ENCODE measurements at regions not wholly inside any gene's neighbourhood (a gene's known extent, or its start where the extent isn't known, plus 50 kb on each side); places are given as distances from the start of the nearest gene placed in this dataset.
"Not testable (repeated sequence)": the region's sequence is repeated elsewhere in the genome, so short reads cannot be mapped to it uniquely, and the experiment has no call there.

DNA sequence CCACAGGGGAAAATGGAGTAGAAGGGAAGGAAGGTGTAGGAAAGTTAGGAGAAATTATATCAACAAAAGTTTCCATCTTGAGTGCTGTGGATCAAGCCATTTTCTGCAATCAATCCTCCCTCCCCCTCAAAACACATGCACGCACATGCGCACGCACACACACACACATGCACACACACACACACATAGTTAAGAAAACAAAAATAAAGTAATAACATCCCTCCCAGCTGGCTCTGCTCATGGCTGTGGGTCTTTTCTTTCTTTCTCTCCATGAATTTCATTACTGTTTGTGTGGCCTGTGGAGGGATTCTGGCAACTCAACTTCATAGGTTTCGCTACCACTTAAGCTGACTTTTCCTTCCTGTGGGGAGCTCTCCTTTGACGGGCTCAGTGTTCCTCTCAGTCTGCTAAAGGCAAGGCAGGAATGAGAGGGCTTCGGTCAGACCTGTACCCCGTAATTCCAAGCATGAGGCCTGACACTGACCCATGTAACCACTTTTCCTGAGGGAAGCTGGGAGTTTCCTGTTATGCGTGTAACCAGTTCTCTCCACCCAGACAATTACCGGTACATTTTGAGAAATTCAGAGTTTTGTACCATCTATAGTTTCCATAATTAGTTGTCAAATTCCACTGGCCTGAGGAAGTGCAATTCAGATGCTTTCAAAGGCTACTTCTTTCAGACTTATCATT, 79.8 kb downstream of the ZNF92 start:
- Mint-ChIP-seq H3K27me3 (ENCODE audit: low read depth, poor library complexity) (peaks cover 16% of the 10 kb centered on the region), H3K4me3 (no peak overlapping the region), H3K36me3 (ENCODE audit: low read depth) (no peaks in the 10 kb centered on the region), H3K4me1 (no peaks in the 10 kb centered on the region), H3K27ac (no peak overlapping the region), H3K9me3 (peaks cover 1% of the 10 kb centered on the region)
- TF ChIP-seq, protein P1, sequence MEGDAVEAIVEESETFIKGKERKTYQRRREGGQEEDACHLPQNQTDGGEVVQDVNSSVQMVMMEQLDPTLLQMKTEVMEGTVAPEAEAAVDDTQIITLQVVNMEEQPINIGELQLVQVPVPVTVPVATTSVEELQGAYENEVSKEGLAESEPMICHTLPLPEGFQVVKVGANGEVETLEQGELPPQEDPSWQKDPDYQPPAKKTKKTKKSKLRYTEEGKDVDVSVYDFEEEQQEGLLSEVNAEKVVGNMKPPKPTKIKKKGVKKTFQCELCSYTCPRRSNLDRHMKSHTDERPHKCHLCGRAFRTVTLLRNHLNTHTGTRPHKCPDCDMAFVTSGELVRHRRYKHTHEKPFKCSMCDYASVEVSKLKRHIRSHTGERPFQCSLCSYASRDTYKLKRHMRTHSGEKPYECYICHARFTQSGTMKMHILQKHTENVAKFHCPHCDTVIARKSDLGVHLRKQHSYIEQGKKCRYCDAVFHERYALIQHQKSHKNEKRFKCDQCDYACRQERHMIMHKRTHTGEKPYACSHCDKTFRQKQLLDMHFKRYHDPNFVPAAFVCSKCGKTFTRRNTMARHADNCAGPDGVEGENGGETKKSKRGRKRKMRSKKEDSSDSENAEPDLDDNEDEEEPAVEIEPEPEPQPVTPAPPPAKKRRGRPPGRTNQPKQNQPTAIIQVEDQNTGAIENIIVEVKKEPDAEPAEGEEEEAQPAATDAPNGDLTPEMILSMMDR (IDR thresholded peaks at IDR 0.05): no peak
- DNase-seq: no peak

DNA sequence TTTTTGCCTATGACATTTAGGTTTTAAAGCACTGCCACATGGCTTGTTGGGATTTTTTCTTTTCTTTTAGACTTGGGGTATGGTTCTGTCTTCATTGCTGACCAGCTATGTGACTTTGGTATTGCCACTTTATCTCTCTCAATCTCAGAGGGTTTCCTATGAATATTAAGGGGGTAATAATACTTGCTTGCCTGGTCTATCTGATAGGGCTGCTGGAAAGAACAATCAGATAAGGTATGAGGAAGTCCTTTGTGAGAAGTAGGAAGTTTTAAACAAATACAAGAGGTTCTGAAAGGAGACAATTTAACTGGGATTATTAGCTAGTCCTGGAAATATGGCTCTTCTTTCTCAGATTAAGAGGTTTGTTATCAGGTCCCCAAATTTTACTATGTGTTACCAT, 80.8 kb downstream of the ZNF92 start:
- H3K27ac Mint-ChIP-seq: no peak overlapping the region
- H3K27me3 Mint-ChIP-seq (ENCODE audit: low read depth, poor library complexity): peaks cover 15% of the 10 kb centered on the region
- TF ChIP-seq, protein P1 (IDR thresholded peaks at IDR 0.05): no peak
- no peaks in the 10 kb centered on the region for H3K9me3 Mint-ChIP-seq
- H3K4me3 Mint-ChIP-seq: no peak overlapping the region
- no peaks in the 10 kb centered on the region for H3K4me1 Mint-ChIP-seq
- no peak for DNase-seq
- H3K36me3 Mint-ChIP-seq (ENCODE audit: low read depth): no peaks in the 10 kb centered on the region

DNA sequence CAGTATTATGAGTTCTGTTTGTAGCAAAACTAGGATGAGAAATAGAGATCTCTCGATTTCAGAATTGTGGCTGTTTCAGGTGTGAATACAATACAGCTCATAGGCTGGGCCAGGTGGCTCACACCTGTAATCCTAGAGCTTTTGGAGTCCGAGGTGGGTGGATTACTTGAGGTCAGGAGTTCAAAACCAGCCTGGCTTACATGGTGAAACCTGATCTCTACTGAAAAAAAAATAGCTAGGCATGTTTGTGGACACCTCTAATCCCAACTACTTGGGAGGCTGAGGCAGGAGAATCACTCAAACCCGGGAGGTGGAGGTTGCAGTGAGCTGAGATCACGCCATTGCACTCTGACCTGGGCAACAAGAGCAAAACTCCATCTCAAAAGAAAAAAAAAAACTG, 81.4 kb downstream of the ZNF92 start:
- not testable (repeated sequence) for H3K9me3 Mint-ChIP-seq; H3K36me3 Mint-ChIP-seq (ENCODE audit: low read depth); DNase-seq; H3K4me3 Mint-ChIP-seq; H3K4me1 Mint-ChIP-seq; H3K27ac Mint-ChIP-seq
- peaks cover 12% of the 10 kb centered on the region for H3K27me3 Mint-ChIP-seq (ENCODE audit: low read depth, poor library complexity)

DNA sequence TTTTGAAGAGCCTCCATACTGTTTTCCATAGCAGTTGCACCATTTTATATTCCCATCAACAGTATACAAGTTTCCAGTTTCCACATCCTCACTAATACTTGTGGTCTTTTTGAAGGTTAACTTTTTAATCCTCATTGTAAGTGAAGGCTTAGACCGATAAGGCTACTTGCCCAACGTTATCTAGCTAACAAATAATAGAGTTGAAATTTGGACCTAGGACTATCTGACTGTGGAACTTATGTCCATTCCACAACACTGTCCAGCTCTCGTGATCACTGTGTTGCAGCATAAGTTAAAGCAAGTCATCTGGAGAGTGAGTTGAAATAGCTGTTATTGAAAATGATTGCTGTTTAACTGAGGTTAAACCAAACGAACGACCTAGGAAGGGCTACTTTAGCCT, 84.0 kb downstream of the ZNF92 start:
- Mint-ChIP-seq H3K4me1 (no peaks in the 10 kb centered on the region), H3K27me3 (ENCODE audit: low read depth, poor library complexity) (peaks cover 18% of the 10 kb centered on the region), H3K36me3 (ENCODE audit: low read depth) (no peaks in the 10 kb centered on the region), H3K27ac (no peak overlapping the region), H3K9me3 (no peaks in the 10 kb centered on the region), H3K4me3 (no peak overlapping the region)
- no peak for DNase-seq
- TF ChIP-seq, protein P1 (IDR thresholded peaks at IDR 0.05): no peak

DNA sequence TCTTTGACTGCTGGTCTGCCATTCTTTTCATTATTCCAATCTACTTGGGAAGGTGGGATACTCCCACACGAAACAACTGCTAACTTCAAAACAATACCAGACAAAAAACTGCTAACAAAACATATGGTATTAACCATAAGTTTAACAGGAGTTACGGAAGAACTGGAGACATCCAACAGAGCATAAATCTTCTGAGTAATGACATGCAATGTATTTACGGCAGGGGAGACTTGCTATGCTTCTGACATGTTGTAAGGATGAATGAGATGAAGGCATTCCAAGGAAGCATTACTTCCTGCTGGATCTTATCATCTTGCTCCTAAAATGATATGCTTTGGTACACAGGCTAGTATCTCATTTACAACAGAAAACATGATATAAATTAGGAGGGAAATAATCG, 85.8 kb downstream of the ZNF92 start:
- DNase-seq: no peak
- no peak overlapping the region for H3K4me3 Mint-ChIP-seq

DNA sequence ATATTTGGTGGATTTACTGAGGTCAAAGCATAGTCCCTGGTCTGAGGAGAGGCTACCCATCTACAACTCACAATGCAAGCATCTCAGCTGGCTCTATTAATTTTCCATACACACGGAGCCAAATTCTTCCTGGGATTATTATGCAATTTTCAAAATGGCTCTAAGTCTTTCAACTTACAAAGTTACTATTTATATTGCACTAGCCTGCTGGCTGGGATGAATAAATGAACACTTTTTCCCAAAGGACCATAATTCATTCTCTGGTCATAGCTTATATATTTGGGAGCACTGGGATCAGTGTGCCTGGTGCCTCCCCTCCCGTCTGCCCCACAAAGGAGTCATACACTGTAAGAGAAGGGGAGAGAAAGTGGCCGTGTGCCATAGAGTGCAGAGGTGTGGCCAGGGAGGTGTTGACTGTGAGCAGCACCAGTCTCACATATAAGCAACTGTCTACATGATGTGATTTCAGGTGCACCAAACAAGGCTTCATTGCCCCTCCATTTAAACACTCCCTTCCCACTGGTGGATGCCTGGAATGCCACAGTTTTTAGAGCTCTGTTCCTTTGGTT, 88.6 kb downstream of the ZNF92 start:
- H3K36me3 Mint-ChIP-seq (ENCODE audit: low read depth): no peaks in the 10 kb centered on the region
- no peak overlapping the region for H3K4me3 Mint-ChIP-seq
- H3K4me1 Mint-ChIP-seq: no peaks in the 10 kb centered on the region
- TF ChIP-seq, protein P1 (IDR thresholded peaks at IDR 0.05): no peak
- H3K27me3 Mint-ChIP-seq (ENCODE audit: low read depth, poor library complexity): peaks cover 15% of the 10 kb centered on the region
- peaks cover 12% of the 10 kb centered on the region for H3K9me3 Mint-ChIP-seq
- H3K27ac Mint-ChIP-seq: no peak overlapping the region
- no peak for DNase-seq

More for the DNA sequence above, 85.8 kb downstream of the ZNF92 start:
- Mint-ChIP-seq H3K9me3 (no peaks in the 10 kb centered on the region), H3K27ac (no peak overlapping the region), H3K4me1 (no peaks in the 10 kb centered on the region), H3K27me3 (ENCODE audit: low read depth, poor library complexity) (peaks cover 18% of the 10 kb centered on the region), H3K36me3 (ENCODE audit: low read depth) (no peaks in the 10 kb centered on the region)
- TF ChIP-seq, protein P1 (IDR thresholded peaks at IDR 0.05): no peak
